Liver (tissue), 8 donors: ENCODE measurements at regions not wholly inside any gene's neighbourhood (a gene's known extent, or its start where the extent isn't known, plus 50 kb on each side); places are given as distances from the start of the nearest gene placed in this dataset.

ENCODE experiments used
- DNase-seq: peaks from one replicate; pipeline ENCODE4 v3.0.0-alpha.2; 2017; ENCODE audit warnings: low spot score
- H3K27ac ChIP-seq, 2 donors: one replicate each; pipeline ENCODE4 v1.7.0; 2013; ENCODE audit warnings: inconsistent platforms in 2 of 2, low read length in 2 of 2, control low read depth in 1 of 2, low read depth in 1 of 2, mild to moderate bottlenecking in 1 of 2
- H3K27me3 ChIP-seq, 4 donors: one replicate each; pipeline versions ENCODE4 v1.6.1 to v1.7.0; 2013; ENCODE audit warnings: low read length in 3 of 4, inconsistent platforms in 1 of 4, mild to moderate bottlenecking in 1 of 4, moderate library complexity in 1 of 4; ENCODE audit not compliant: control insufficient read depth in 4 of 4, insufficient read depth in 4 of 4
- H3K36me3 ChIP-seq, 4 donors: one replicate each; pipeline versions ENCODE4 v1.6.1 to v1.7.0; 2013; ENCODE audit warnings: low read length in 3 of 4, mild to moderate bottlenecking in 3 of 4, low read depth in 1 of 4, moderate library complexity in 1 of 4; ENCODE audit not compliant: control insufficient read depth in 4 of 4, insufficient read depth in 3 of 4
- H3K4me1 ChIP-seq, 4 donors: one replicate each; pipeline versions ENCODE4 v1.6.1 to v1.7.0; 2013; ENCODE audit warnings: low read length in 3 of 4, mild to moderate bottlenecking in 3 of 4, moderate library complexity in 1 of 4; ENCODE audit not compliant: control insufficient read depth in 4 of 4, insufficient read depth in 4 of 4
- H3K4me3 ChIP-seq, 3 donors: one replicate each; pipeline versions ENCODE4 v1.6.1 to v1.7.0; 2013; ENCODE audit warnings: low read length in 3 of 3, control low read depth in 1 of 3, low read depth in 1 of 3, mild to moderate bottlenecking in 1 of 3
- H3K9ac ChIP-seq, 2 donors: one replicate each; pipeline ENCODE4 v1.7.0; 2013; ENCODE audit warnings: low read length in 2 of 2, mild to moderate bottlenecking in 2 of 2, moderate library complexity in 2 of 2, control low read depth in 1 of 2, low read depth in 1 of 2
- H3K9me3 ChIP-seq, 4 donors: one replicate each; pipeline versions ENCODE4 v1.6.1 to v1.7.0; 2013; ENCODE audit warnings: low read length in 3 of 4; ENCODE audit not compliant: control insufficient read depth in 4 of 4
- FOXA1 ChIP-seq: IDR thresholded peaks from 2 replicates; pipeline ENCODE4 v1.6.1; 2016; ENCODE audit warnings: antibody characterized with exemption
- GABPA ChIP-seq, 2 donors: IDR thresholded peaks in 1 of 2; conservative IDR thresholded peaks in 1 of 2; 2 replicates each; pipeline ENCODE4 v1.6.1; 2016; ENCODE audit warnings: antibody characterized with exemption in 2 of 2, mild to moderate bottlenecking in 1 of 2, moderate library complexity in 1 of 2
- HNF4A ChIP-seq, 2 donors: conservative IDR thresholded peaks; 2 replicates each; pipeline ENCODE4 v1.6.1; 2016; ENCODE audit warnings: antibody characterized with exemption in 2 of 2, mild to moderate bottlenecking in 2 of 2
- RXRA ChIP-seq, 2 donors: IDR thresholded peaks; 2 replicates each; pipeline ENCODE4 v1.6.1; 2017 to 2018; ENCODE audit warnings: antibody characterized with exemption in 2 of 2, mild to moderate bottlenecking in 1 of 2
- SP1 ChIP-seq: IDR thresholded peaks from 2 replicates; pipeline ENCODE4 v1.6.1; 2018; ENCODE audit warnings: antibody characterized with exemption, mild to moderate bottlenecking
- TAF1 ChIP-seq: conservative IDR thresholded peaks from 2 replicates; pipeline ENCODE4 v1.6.1; 2016; ENCODE audit warnings: antibody characterized with exemption, mild to moderate bottlenecking
- YY1 ChIP-seq: IDR thresholded peaks from 2 replicates; pipeline ENCODE4 v1.6.1; 2016; ENCODE audit warnings: antibody characterized with exemption, mild to moderate bottlenecking
- WGBS: extraction: QIAGEN DNeasy Blood & Tissue Kit; methylation state at CpG from one replicate; pipeline ENCODE4 v1.1.7; 2013; 5-methylcytosine and 5-hydroxymethylcytosine counted together
- TF ChIP-seq, protein P1 (sequence below): IDR thresholded peaks from 2 replicates; pipeline ENCODE4 v1.6.1; 2016; ENCODE audit warnings: antibody characterized with exemption
- TF ChIP-seq, protein P2 (sequence below): fragments of 150-350 bp; IDR thresholded peaks from 2 replicates; pipeline ENCODE4 v1.5.1; 2017; ENCODE audit warnings: improper control_type of control experiment, low read depth, low read length; ENCODE audit not compliant: missing input control
- donor health status: healthy.
- donor health status: healthy.
- donor health status: healthy.
- donor health status: healthy.
- donor health status: healthy.

DNA sequence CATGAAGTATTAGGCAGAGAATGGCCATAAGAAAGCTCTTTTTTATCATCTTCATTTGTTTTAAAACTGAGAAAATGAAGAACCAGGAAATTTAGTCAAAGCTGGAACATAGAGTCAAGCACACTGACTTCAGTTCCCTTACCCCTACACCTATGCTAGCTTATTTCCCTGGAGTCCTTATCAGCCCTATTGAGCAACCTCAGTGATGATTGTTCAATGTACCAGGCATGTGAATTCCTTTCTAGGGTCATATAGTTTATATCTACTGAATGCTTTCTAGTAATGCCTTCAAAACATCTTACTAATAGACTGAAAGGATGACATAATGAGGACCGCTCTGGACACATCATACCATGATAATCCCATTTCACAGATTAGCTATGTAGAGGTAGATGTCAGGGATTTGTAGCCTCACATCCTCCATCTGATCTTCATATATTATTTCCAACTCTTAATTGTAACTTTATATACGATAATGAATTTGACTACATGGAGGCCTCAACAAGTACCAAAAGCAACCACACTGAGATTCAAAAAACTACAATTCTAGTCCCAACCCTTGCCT is 460.4 kb upstream of the DYNLRB2 start:
- Histone ChIP-seq H3K27me3 (no peaks in the 10 kb centered on the region), H3K9ac (no peak overlapping the region), H3K36me3 (no peaks in the 10 kb centered on the region), H3K4me1 (peaks cover 0 to 5% (median 4%) of the 10 kb centered on the region in 4 donors), H3K27ac (no peak overlapping the region), H3K4me3 (no peak overlapping the region), H3K9me3 (no peaks in the 10 kb centered on the region)
- WGBS = 98% methylated on average over 2 of the region's 2 CpGs
- TF ChIP-seq, protein P1, sequence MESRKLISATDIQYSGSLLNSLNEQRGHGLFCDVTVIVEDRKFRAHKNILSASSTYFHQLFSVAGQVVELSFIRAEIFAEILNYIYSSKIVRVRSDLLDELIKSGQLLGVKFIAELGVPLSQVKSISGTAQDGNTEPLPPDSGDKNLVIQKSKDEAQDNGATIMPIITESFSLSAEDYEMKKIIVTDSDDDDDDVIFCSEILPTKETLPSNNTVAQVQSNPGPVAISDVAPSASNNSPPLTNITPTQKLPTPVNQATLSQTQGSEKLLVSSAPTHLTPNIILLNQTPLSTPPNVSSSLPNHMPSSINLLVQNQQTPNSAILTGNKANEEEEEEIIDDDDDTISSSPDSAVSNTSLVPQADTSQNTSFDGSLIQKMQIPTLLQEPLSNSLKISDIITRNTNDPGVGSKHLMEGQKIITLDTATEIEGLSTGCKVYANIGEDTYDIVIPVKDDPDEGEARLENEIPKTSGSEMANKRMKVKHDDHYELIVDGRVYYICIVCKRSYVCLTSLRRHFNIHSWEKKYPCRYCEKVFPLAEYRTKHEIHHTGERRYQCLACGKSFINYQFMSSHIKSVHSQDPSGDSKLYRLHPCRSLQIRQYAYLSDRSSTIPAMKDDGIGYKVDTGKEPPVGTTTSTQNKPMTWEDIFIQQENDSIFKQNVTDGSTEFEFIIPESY = no peak
- no peak for TF ChIP-seq TAF1
- TF ChIP-seq RXRA (IDR thresholded peaks at IDR 0.05) = peak in 1 of 2 donors; percentile 33
- DNase-seq = no peak

DNA sequence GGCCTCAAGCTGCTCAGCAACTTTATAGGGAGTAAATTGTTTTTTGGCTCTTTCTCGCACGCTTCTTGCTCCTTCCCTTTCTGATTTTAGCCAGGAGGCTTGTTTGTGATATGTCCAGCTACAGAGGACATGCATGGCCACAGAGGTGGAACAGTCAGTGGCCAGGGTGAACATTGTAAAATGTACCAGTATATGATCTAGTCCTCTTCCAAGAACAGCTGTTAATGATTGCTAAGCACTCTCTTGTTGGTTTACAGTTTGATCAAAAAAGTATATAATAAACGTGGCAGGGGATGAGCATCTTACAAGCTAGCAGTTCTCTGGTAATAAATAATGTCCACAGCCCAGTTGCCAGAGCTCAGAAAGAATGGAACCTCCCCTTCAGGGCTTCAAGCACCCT is 461.7 kb upstream of the DYNLRB2 start:
- TF ChIP-seq GABPA (IDR thresholded peaks at IDR 0.05 in 1 of 2, conservative IDR thresholded peaks at IDR 0.05 in 1 of 2) = no peak
- Histone ChIP-seq H3K36me3 (no peaks in the 10 kb centered on the region), H3K4me3 (no peak overlapping the region), H3K27me3 (no peaks in the 10 kb centered on the region), H3K9me3 (no peaks in the 10 kb centered on the region), H3K4me1 (peaks cover 0 to under 1% (median 0%) of the 10 kb centered on the region in 4 donors), H3K27ac (no peak overlapping the region), H3K9ac (no peak overlapping the region)
- no peak for DNase-seq
- 71% methylated on average over 3 of the region's 3 CpGs for WGBS

DNA sequence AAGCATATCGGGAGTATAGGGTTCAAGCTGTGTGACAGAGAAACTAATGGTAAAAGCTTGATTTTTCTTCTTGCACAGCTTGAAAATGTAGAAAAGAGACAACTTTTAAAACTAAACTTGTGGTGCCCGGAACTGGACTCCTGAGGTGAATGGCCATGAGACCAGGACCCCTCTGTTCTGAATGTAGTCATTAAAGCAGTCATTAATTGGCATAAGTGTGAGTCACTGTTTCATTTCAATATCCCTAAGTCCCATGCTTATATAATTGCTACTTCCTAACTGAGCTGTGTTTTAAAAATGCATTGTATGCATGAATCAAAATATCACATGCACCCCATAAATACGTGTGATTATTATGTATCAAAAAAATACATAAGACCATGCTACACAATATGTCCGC is 463.1 kb upstream of the DYNLRB2 start:
- DNase-seq = no peak
- 69% methylated on average over 4 of the region's 4 CpGs for WGBS
- TF ChIP-seq FOXA1 (no peak), RXRA (IDR thresholded peaks at IDR 0.05) (peak; percentile 50 to 53)

DNA sequence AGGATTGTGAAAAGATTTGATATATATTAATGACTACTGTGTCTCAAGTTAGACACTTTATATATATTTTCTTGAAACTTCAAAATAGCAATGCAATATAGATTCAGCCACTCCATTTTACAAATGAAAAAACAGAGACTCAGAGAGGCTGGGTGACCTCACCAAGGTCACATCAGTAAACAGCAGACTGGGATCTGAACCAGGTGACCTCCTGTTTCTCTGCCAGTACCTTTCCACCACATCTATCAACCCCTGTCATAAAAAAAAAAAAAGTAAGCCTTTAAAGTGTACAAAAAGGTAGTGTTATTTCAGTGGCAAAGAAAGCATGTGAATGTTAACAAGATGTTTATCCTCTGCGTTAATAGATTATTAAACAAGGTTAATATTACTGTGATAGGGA is 466.5 kb upstream of the DYNLRB2 start:
- H3K9ac ChIP-seq = no peak overlapping the region
- H3K36me3 ChIP-seq = no peaks in the 10 kb centered on the region
- no peaks in the 10 kb centered on the region for H3K27me3 ChIP-seq
- H3K4me1 ChIP-seq = no peaks in the 10 kb centered on the region
- 95% methylated on average over 1 of the region's 1 CpG for WGBS
- TF ChIP-seq HNF4A (conservative IDR thresholded peaks at IDR 0.05) = no peak
- no peak overlapping the region for H3K4me3 ChIP-seq
- H3K9me3 ChIP-seq = no peaks in the 10 kb centered on the region
- H3K27ac ChIP-seq = no peak overlapping the region
- no peak for DNase-seq

More for the DNA sequence above, 463.1 kb upstream of the DYNLRB2 start:
- H3K9me3 ChIP-seq = no peaks in the 10 kb centered on the region
- H3K9ac ChIP-seq = no peak overlapping the region
- no peak overlapping the region for H3K27ac ChIP-seq
- H3K36me3 ChIP-seq = no peaks in the 10 kb centered on the region
- H3K4me3 ChIP-seq = no peak overlapping the region
- H3K4me1 ChIP-seq = no peaks in the 10 kb centered on the region
- H3K27me3 ChIP-seq = no peaks in the 10 kb centered on the region

DNA sequence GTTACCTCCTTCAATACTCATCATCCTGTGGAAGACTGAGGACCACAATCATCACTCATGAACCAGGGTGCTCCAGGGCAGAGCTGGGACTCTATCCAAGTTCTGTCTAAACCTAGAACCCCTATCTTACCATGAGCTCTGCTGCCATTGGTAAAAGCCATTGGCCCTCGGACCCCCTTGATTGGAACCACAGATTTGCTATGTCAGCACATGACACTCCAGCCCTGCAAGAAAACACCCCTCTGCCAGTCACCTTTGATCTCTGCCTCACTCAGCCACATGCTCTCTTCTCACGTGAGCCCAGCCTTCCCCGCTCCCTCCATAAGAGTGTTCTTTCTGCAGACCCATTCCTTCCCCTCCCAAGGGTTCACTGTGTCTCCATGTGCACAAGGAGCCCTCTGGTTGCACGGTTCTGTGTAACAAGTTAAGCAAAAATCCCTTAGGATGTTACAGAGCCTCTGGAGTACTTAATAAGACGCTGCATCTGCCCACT is 468.8 kb upstream of the DYNLRB2 start:
- no peaks in the 10 kb centered on the region for H3K36me3 ChIP-seq
- no peak overlapping the region for H3K27ac ChIP-seq
- H3K9me3 ChIP-seq = no peaks in the 10 kb centered on the region
- WGBS = 72% methylated on average over 5 of the region's 5 CpGs
- H3K27me3 ChIP-seq = no peaks in the 10 kb centered on the region
- H3K4me1 ChIP-seq = no peaks in the 10 kb centered on the region
- H3K9ac ChIP-seq = no peak overlapping the region
- DNase-seq = no peak
- no peak overlapping the region for H3K4me3 ChIP-seq
- TF ChIP-seq, protein P2, sequence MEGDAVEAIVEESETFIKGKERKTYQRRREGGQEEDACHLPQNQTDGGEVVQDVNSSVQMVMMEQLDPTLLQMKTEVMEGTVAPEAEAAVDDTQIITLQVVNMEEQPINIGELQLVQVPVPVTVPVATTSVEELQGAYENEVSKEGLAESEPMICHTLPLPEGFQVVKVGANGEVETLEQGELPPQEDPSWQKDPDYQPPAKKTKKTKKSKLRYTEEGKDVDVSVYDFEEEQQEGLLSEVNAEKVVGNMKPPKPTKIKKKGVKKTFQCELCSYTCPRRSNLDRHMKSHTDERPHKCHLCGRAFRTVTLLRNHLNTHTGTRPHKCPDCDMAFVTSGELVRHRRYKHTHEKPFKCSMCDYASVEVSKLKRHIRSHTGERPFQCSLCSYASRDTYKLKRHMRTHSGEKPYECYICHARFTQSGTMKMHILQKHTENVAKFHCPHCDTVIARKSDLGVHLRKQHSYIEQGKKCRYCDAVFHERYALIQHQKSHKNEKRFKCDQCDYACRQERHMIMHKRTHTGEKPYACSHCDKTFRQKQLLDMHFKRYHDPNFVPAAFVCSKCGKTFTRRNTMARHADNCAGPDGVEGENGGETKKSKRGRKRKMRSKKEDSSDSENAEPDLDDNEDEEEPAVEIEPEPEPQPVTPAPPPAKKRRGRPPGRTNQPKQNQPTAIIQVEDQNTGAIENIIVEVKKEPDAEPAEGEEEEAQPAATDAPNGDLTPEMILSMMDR = no peak
- TF ChIP-seq YY1 (no peak), SP1 (no peak)
- TF ChIP-seq, protein P1 = no peak
